Left cardiac atrium (tissue), 4 donors: ENCODE measurements at regions not wholly inside any gene's neighbourhood (a gene's known extent, or its start where the extent isn't known, plus 50 kb on each side); places are given as distances from the start of the nearest gene placed in this dataset.

Source experiments
- ATAC-seq, 2 donors: fragments of 200-7000 bp; cut with Tn5 transposase; one replicate each; pipeline ENCODE4 v1.9.1; 2020; ENCODE audit warnings: mild to moderate bottlenecking in 2 of 2, moderate library complexity in 2 of 2
- DNase-seq: peaks from one replicate; pipeline ENCODE4 v3.0.0-alpha.2; 2020
- intact Hi-C, 2 donors: fragments of 100-400 bp; cut with DNase I; formaldehyde crosslinking; loops; one replicate each; pipeline versions ENCODE4 v1.14.1 to v1.15.1; 2022 to 2023
- donor health status: DM: no; HTN: yes; CAD: no.
- donor health status: DM: no; HTN: yes; CAD: no; lungs with severe emphysema.
- donor health status: DM: yes; HTN: yes; CAD: no.
- donor health status: Dilated cardiomyopathy.

DNA sequence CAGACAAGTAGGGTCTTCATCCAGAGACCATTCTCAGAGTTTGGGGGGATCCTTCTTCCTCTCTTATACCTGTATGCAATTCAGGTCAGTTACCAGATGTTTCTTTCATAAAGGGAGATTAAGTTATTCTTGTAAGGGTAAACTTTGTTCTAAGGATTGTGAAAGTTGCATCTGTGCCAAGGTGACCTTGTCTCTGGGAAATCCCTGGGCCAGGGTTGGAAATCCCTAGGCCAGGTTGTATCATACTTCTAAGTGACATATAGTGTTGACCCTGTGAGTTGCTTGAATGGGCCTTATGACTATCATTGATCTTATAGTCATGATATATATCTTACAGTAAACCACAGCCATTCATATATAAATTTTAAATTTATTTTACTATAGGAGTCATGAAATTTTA is 436.9 kb downstream of the RMST start:
- intact Hi-C loops = no loop called here
- DNase-seq (no peak), ATAC-seq (no peak)

DNA sequence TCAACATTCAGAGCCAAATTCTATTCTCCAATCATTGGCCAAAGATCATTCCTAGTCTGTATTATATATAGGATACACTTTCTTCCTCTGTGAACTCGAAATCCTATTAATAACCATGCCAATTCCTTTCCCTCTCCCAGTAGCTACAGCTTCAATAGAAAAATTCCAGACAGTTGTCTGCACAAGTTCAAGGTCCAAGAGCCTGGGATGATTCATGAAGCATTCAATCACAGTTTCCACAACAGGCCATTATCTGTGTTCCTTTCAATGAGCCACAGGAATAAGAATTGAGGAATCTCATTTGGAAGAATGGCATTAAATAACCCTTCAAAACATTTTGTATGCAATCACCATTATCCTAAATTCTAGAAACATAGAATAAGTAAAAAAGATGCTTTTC is 437.4 kb downstream of the RMST start:
- ATAC-seq (peak in 1 of 2 donors; percentile 15), DNase-seq (no peak)
- intact Hi-C loops = no loop called here

DNA sequence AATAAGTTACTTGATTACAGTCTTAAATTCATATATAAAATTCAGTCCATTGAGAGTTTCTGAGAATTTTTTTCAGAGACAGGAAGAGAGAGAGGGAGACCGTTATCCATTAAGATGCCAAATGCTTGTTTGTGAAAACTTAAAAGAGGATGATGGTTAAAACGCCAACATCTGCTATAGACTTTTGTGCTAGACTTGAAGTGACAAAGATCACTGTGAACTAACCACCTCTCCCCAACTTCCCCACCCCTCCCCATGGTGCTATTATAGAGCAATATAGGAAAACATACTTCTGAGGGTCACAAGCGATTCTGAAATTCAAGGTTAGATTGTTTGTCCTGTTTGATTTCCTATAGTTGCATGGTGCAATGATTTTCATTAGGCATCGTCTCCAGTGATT is 440.8 kb downstream of the RMST start:
- intact Hi-C loops = no loop called here
- no peak for DNase-seq
- ATAC-seq = no peak

DNA sequence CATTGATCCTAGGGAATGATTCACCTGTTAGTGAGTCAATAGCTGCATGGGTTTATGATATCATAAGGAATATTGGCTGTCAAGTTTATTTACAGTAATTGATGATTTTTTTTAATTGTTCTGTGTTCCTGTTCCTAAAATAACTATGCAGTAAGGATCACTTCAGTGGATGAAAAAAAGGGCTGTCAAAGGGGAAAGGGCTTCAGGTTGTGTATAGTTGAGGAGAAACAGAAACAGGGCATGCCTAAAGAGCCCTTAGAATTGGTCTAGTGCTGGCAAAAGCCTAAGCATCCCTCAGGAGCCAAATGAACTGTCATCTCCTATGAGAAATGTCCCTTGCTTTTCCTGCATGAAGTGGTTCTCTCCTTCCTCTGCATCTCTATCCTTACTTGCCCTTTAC is 444.9 kb downstream of the RMST start:
- DNase-seq (no peak), ATAC-seq (no peak)
- intact Hi-C loops = no loop called here

DNA sequence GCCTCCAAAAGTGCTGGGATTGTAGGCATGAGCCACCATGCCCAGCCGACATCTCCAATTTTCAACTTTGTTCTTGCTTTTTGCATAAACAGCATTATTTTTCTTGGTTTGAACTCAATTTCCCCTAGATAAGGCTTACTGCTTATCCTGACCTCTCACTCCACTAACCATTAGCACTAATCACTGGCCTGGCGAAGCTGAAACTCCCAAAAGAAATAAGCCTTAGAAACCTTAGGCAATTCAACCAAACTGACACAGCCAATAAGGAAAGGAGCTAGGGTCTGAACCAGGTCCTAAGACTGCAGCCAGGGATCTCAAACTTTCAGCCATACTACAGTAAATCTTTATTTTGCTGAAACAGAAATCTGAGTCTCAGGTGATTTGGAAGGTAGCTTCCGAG is 448.0 kb downstream of the RMST start:
- DNase-seq (no peak), ATAC-seq (peak in 1 of 2 donors; percentile 73)
- intact Hi-C loops = no loop called here

DNA sequence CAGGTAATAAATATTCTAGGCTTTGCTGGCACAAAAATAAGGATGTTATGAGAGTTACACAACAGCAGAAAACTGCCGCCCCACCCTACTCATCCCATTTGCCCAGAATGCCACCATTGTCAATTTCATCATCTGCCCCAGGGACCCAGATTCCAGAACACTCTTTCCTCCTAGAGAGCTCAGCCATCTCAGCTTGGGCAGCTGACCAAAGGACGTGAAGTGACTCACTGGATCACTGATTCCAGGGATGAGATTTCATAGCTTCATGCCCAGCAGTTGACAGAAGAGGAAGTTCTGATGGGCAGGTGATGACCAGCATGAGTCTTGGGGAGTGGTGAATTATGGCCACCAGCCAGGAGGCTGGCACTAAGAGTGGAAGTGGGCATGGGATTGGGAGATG is 450.3 kb downstream of the RMST start:
- ATAC-seq (peak; percentile 65 to 91), DNase-seq (peak; percentile 30)
- intact Hi-C loops = no loop called here

DNA sequence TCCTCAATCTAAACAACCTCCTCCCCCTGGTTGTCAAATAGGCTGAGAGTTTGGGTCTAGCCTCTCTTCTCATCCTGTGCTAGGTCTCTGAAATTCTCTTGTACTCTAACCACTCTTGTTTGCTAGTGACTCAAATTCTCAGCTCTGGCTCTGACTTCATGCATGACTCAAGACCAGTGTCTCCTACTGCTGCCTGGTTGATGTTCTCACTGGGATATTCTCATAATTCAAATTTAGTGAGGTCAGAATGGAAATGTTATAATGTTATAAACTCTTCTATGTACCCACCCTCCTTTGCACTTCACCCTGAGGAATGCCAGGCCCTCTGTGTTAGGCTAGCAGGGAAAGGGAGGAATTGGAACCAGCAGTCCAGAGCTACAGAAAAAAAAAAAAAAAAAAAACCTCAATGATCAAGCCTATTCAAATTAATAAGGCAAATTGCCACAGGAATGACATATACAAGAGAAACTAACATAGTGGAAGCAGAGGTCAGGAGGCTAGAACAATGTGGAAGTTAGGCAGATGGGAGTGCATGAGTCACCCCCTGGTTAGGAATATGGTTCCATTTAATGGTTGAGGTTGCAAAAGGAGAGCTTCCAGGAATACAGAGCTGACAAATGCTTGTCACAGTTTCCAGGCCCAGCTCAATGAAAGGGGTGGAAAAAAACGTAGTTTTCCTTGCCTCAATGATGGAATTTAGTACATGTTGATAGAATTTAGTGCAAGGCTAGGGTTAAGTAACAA is 459.5 kb downstream of the RMST start:
- ATAC-seq (peak in 1 of 2 donors; percentile 93), DNase-seq (no peak)
- intact Hi-C loops = no loop called here

DNA sequence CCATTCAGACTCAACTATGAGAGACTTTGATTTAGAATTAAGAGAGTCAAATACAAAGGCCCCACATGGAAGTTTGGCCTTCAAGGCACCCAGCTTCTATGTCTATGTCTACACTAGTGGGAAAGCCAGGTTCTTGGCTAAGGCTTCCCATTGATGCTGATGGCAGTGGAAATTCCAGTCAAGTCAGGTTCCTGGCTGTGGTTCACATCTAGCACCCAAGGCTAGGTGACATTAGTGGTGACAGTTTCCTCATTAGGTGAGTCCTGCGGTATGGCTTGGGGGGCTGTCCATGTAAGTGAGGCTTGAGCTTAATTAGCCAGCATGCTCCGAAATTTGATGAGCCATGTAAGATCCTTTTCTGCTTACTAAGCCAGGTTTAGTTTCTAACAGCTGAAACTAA is 460.9 kb downstream of the RMST start:
- intact Hi-C loops = no loop called here
- DNase-seq (no peak), ATAC-seq (no peak)

DNA sequence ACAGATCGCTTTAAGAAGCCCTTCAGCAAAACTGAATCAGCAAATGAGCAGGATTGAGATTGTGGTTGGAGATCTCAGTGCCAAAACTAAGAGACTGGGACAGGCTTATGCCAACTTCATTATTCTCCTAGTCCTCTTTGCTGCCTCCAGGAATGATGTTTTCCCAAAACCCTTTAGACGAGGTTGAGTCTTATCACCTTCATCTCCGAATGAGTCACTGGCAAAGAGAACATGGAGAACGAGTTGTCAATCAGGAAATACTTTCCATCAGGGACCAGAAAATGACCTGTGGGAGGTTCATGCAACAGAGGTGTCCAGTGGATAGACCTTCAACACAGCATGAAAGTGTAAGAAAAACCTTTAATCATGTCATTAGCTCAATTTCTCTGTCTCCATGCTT is 461.5 kb downstream of the RMST start:
- intact Hi-C loops = no loop called here
- no peak for ATAC-seq

DNA sequence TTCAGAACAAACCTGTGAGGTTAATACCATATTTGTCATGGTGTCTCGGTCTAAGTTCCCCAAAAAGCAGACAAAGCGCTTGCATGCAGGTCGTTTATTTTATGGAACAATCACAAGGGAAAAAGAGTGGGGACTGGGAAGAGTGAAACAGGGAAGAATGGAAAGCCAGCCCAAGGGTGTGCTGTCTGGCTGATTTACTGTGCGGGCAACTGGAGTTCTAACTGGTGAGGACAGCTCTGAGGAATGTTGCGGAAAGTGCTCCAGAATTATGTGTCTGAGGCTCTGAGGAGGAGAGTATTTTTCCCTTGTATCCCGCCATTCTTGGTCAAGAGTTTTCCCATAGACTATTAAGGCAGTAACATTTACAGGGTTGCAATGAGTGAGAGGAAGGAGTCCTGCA is 465.4 kb downstream of the RMST start:
- ATAC-seq (no peak), DNase-seq (no peak)
- intact Hi-C loops = no loop called here

More for the DNA sequence above, 461.5 kb downstream of the RMST start:
- no peak for DNase-seq

DNA sequence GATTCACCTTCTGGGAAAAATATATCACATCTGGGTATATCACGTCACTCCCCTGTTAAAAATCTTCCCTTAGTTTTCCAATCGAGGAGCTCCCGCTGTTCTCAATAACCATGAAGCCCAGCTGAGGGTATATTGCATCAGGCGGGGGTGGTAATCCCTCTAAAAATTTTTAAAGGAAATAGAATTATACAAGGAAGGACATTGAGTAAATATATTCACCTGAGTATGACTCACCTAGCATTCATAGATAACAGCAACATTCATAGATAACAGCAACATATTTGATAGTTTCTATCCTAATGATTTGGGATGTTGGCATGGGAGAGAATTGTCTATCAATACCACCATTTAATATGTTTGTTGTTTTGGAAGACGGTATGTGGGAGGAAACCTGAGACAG is 473.6 kb downstream of the RMST start:
- intact Hi-C loops = no loop called here
- ATAC-seq (no peak), DNase-seq (no peak)

DNA sequence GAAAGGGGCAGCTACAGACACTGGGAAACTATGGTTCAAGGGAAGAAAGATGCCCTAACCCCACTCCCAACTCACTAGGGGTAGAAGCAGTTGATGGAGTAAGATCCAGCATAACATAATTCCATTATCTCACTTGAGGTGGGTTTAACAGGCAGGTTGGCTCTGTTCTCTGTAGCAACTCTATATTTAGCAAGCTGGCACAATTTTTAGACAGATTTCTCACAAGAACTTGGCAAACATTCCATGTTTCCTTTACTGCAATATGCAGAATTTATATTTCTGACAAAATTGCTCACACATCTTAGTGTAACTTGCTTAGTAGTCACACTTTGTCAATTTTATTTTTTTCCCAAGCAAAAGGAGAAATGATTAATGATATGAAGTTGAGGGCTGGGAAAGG is 475.4 kb downstream of the RMST start:
- no peak for DNase-seq
- intact Hi-C loops = no loop called here
- peak in 1 of 2 donors; percentile 47 for ATAC-seq

DNA sequence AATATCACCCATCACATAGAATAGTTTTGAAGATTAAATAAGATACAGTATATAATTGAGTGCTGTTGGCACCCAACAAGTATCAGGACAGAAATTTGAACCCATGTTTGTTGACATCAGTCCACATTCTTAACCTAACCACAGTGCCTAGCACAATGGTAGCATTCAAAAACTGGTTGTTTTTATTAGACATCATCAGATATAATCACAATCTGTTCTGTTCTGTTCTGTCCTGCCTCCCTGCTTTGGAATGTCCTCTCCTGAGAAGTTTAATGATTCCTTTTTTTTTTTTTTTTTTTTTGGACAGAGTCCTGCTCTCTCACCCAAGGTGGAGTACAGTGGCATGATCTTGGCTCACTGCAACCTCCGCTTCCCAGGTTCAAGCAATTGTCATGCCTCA is 476.6 kb downstream of the RMST start:
- DNase-seq (no peak), ATAC-seq (no peak)
- intact Hi-C loops = no loop called here

DNA sequence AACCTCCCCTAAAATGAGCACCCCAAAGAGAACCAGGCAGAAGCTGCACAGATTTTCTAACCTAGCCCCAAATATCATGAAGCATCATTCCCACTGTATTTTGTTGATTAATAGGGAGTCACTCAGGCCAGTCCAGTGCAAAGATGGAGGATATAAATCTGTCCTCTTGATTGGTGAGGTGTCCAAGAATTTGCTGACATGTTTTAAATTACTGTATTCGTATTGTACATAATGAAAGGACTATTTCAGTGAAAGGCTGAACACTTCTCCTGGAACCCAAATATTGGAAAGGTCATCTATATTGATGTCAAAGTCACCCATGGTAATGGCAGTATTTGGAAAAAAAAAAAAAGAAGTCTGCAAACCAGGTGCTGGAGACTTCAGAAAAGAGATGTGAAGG is 477.5 kb downstream of the RMST start:
- intact Hi-C loops = no loop called here
- no peak for DNase-seq
- no peak for ATAC-seq

DNA sequence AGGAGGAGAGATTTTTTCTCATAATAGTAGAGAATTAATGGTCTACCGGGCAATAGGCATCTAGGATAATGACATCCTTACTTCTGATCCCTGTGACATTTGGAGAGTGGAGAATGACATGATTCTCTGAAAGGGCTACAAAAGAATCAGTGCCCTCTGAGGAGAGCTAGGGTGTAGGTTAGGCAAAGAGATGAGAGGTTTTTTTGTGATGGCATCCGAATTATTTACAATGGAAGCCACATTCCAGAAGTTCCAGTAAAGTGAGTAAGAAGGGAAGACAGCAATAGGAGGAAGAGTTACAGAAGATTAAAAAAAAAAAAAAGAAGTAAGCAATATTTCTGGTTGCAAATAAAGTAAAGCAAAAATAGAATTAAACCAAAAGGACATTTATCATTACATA is 478.0 kb downstream of the RMST start:
- intact Hi-C loops = no loop called here
- DNase-seq (no peak), ATAC-seq (no peak)

DNA sequence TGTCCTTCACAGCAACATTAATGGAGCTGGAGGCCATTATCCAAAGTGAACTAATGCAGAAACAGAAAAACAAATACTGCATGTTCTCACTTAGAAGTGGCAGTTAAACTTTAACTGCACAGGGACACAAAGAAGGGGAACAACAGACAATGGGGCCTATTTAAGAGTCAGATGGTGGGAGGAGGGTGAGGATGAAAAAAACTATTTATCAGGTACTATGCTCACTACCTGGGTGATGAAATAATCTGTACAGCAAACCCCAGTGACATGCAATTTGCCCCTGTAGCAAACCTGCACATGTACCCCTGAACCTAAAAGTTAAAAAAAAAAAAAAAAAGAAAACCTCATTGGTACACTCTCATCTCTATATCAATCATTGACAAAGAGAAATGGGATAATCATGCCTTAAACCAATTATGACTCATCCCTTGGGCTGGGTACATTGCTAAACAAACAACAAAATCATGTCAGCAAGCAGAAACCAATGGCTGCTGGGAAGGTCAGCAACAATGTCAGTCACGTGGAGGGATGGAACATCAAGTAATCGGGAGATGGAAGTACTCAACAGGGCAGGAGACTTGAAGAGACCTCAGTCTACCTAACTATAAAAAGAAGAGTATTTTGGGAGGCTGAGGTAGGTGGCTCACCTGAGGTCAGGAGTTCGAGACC is 479.2 kb downstream of the RMST start:
- intact Hi-C loops = no loop called here
- ATAC-seq (no peak), DNase-seq (no peak)

DNA sequence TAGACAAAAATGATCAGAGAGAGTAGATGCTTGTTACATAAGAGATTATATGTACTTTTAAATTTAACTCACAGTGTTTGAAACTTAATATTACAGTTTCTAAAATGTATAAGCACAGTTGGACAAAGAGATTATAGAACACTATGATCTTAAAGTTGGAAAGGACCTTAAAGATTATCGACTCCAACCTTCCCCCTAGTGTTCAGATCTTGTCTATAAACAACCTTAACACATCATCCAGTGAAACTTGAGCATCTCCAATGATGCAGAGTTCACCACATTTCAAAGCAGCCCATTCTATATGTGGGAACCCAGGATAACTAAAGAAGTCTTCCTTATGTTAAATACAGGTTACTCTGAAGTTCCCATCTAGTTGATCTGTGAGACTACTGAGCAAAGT is 480.8 kb downstream of the RMST start:
- no peak for ATAC-seq
- DNase-seq = no peak
- intact Hi-C loops = no loop called here

DNA sequence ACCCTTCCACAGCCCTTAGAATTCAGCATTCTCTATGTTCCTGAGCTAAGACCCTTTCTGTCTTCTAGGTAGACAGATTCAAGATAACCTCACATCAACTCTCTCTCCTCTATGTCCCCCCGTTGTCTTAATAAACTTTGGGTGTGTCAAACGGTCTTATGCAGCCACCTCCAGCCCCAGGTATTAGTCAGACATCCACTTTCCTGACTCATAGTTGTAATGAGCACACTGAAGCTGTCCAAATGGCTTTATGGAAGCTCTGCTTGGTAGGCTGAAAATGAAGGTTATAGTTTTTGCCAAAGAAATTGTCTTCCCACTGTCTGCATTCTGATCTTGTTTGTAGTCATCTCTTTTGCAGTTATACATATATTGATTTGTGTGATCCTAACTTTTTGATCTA is 482.0 kb downstream of the RMST start:
- DNase-seq = no peak
- ATAC-seq = no peak
- intact Hi-C loops = no loop called here

DNA sequence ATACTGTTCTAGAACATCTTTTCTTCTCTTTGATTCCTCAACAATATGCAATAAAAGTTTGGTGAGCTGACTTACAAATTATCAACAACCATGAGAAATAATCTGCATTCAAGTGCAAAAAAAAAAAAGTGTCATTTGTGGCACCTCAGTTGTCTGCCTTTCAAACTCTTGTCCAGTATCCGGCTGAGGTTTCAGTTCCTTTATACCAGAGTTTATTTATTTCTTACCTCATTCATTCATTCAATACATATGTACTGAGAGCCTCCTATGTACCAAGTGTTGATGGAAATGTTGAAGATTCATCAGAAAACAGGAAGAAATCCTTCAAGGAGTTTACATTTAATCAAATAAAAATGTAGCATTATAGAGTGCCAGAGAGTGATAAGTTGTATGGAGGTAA is 484.1 kb downstream of the RMST start:
- ATAC-seq (no peak), DNase-seq (no peak)
- intact Hi-C loops = no loop called here

DNA sequence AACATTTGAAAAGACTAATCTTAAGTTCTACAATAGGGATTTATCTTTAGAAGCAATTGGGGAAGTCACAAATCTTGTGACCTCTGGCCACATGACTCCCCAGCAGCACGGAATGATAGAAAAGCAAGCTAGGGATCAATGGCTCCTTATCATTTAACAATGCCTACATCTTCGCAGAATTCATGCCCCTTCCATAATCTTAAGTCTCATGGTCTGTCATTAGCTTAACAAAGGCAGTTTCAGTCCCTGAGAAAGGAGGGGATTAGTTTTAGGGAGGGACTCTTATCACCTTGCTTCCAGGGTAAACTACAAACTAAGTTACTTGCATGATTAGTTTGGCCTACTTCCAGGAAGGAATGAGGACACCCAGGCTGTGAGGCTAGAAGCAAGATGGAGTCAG is 486.0 kb downstream of the RMST start:
- DNase-seq (no peak), ATAC-seq (no peak)
- intact Hi-C loops = no loop called here

DNA sequence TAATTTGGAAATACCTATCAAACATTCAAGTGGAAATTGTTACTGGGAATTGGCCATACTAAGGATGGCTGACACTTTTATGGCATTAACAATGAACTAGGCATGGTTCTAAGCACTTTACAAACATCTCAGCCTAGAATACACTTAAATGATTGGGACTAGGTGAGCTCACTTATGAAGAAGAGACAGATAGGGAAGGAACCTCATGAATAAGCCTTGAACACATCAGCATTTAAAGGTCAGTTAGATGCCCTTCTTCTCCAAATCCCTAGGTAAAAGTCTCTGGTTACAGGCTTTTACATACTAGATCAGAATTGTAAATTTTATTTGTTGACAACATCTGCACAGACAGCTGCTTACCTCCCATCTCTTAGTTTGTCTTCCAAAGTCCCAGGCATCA is 488.6 kb downstream of the RMST start:
- ATAC-seq = no peak
- no peak for DNase-seq
- intact Hi-C loops = no loop called here
